GM10266 (cell line): ENCODE measurements at regions not wholly inside any gene's neighbourhood (a gene's known extent, or its start where the extent isn't known, plus 50 kb on each side); places are given as distances from the start of the nearest gene placed in this dataset.

Experiments
- DNase-seq: peaks from one replicate; pipeline ENCODE4 v3.0.0; 2012; ENCODE audit errors: extremely low spot score
- CTCF ChIP-seq: IDR thresholded peaks from 2 replicates; pipeline ENCODE4 v1.5.1; 2012; ENCODE audit warnings: mild to moderate bottlenecking, low read depth; ENCODE audit not compliant: control insufficient read depth, insufficient read depth; ENCODE audit errors: missing control alignments

GRCh38 chr3:109618766-109619378 is 281.5 kb upstream of the DPPA4 start:
- no peak for TF ChIP-seq CTCF
- DNase-seq = no peak

- no peak for DNase-seq
- no peak for TF ChIP-seq CTCF
These were observed 294.6 kb upstream of the DPPA4 start for GRCh38 chr3:109631897-109632296.

- DNase-seq = no peak
These were observed 302.9 kb upstream of the DPPA4 start for GRCh38 chr3:109640146-109640652.

GRCh38 chr3:109642025-109642424 is 304.7 kb upstream of the DPPA4 start:
- TF ChIP-seq CTCF = no peak
- DNase-seq = no peak

More at GRCh38 chr3:109640146-109640652, 302.9 kb upstream of the DPPA4 start:
- no peak for TF ChIP-seq CTCF

- no peak for DNase-seq
- no peak for TF ChIP-seq CTCF
These were observed 306.2 kb upstream of the DPPA4 start for GRCh38 chr3:109643590-109643989.

- DNase-seq = no peak
- no peak for TF ChIP-seq CTCF
These were observed 307.0 kb upstream of the DPPA4 start for GRCh38 chr3:109644332-109644731.

- no peak for TF ChIP-seq CTCF
- DNase-seq = no peak
These were observed 307.4 kb upstream of the DPPA4 start for GRCh38 chr3:109644746-109645145.
